ENCODE measurements at regions not wholly inside any gene's neighbourhood (a gene's known extent, or its start where the extent isn't known, plus 50 kb on each side); places are given as distances from the start of the nearest gene placed in this dataset.

- TF ChIP-seq POLR2A (IDR thresholded peaks at IDR 0.05; ENCODE audit: low read depth, low read length) (no peak), CTCF (IDR thresholded peaks at IDR 0.05; ENCODE audit: extremely low read depth in 1 of 2, insufficient read depth in 1 of 2, low read depth in 1 of 2, low read length in 2 of 2) (no peak), EZH2 (IDR thresholded peaks at IDR 0.05; ENCODE audit: borderline replicate concordance, low read depth, low read length, severe bottlenecking) (no peak), POLR2AphosphoS5 (IDR thresholded peaks at IDR 0.05; ENCODE audit: insufficient read depth, low read depth, low read length) (no peak), FOS (IDR thresholded peaks at IDR 0.05; ENCODE audit: borderline replicate concordance, insufficient read depth, low read length) (no peak), MYC (IDR thresholded peaks at IDR 0.05; ENCODE audit: low read depth, low read length) (no peak)
These were observed 203.7 kb downstream of the LARP7 start for GRCh38 chr4:112840619-112841018.
